ENCODE measurements at regions not wholly inside any gene's neighbourhood (a gene's known extent, or its start where the extent isn't known, plus 50 kb on each side); places are given as distances from the start of the nearest gene placed in this dataset.

DNA sequence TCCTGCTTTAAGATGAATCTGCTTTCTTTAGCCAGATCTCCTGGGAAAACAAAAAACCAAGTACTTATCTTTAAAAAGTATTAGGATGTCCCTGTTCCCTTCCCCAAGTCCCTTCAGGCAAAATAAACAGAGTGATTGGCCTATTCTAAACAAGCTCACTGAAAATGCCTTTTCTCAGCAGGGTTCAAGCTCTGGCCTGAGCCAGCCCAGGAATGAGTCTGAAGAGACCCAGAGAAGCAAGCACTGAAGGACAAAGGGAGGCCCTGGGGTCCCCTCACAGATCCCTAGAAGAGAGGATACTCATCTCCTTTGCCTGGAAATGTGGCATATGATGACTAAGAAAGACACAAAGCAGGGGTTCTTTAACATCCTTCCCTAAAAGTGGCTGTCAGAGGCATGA lies 66.8 kb upstream of the MAP1B start:
- intact Hi-C loops (cut with DNase I; ENCODE audit: low total_unique reads) = no loop called here
- DNase-seq = no peak
- no peaks in the 10 kb centered on the region for H3K27me3 ChIP-seq
- H3K36me3 ChIP-seq (ENCODE audit: low read depth, missing control alignments) = no peaks in the 10 kb centered on the region
- no peaks in the 10 kb centered on the region for H3K4me1 ChIP-seq
- no peak for TF ChIP-seq POLR2A (IDR thresholded peaks at IDR 0.05)
- H3K4me3 ChIP-seq = no peak overlapping the region
- no peak overlapping the region for H3K27ac ChIP-seq
- no peaks in the 10 kb centered on the region for H3K9me3 ChIP-seq

DNA sequence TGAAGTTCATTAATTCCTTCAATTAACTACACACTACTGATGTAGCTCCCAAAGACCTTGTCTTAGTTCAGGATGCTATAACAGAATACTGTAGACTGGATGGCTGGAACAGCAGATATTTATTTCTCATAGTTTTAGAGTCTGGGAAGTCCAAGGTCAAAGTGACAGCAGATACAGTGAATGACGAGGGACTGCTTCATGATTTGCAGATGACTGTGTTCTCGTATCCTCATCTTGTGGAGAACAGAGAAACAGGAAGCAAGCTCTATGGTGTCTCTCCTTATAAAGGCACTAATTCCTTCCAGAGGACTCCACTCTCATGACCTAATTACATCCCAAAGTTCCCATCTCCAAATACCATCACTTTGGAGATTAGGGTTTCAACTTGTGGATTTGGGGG lies 65.6 kb upstream of the MAP1B start:
- Histone ChIP-seq H3K27ac (no peak overlapping the region), H3K9me3 (no peaks in the 10 kb centered on the region), H3K4me1 (no peaks in the 10 kb centered on the region), H3K27me3 (no peaks in the 10 kb centered on the region), H3K36me3 (ENCODE audit: low read depth, missing control alignments) (no peaks in the 10 kb centered on the region), H3K4me3 (no peak overlapping the region)
- no peak for DNase-seq
- intact Hi-C loops (cut with DNase I; ENCODE audit: low total_unique reads) = no loop called here
- WGBS, 2 donors = 71% methylated on average over 2 of the region's 2 CpGs
- TF ChIP-seq POLR2A (IDR thresholded peaks at IDR 0.05) = no peak
- TF ChIP-seq, protein P1, sequence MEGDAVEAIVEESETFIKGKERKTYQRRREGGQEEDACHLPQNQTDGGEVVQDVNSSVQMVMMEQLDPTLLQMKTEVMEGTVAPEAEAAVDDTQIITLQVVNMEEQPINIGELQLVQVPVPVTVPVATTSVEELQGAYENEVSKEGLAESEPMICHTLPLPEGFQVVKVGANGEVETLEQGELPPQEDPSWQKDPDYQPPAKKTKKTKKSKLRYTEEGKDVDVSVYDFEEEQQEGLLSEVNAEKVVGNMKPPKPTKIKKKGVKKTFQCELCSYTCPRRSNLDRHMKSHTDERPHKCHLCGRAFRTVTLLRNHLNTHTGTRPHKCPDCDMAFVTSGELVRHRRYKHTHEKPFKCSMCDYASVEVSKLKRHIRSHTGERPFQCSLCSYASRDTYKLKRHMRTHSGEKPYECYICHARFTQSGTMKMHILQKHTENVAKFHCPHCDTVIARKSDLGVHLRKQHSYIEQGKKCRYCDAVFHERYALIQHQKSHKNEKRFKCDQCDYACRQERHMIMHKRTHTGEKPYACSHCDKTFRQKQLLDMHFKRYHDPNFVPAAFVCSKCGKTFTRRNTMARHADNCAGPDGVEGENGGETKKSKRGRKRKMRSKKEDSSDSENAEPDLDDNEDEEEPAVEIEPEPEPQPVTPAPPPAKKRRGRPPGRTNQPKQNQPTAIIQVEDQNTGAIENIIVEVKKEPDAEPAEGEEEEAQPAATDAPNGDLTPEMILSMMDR (IDR thresholded peaks at IDR 0.05) = no peak

DNA sequence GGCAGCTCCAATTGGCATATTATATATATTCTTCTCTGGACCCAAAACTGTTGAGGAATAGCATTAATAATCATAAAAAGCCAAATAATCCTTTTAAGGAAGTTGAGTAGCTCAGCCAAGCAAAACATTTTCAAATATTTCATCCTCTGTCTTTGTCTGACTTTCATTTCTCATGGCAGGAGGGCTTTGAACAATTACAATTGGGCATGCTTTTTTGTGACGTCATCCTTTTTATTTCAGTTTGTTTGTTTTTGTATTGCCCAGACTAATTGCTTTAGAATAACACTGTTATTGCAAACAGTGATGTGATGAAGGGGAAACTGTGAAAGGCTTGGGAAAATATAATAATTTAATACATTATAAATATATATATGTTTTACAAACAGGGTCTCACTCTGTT lies 65.2 kb upstream of the MAP1B start:
- no peaks in the 10 kb centered on the region for H3K27me3 ChIP-seq
- no peak for TF ChIP-seq POLR2A (IDR thresholded peaks at IDR 0.05)
- TF ChIP-seq, protein P1 (IDR thresholded peaks at IDR 0.05) = no peak
- H3K4me3 ChIP-seq = no peak overlapping the region
- WGBS, 2 donors = 80 to 89% methylated on average over 1 of the region's 1 CpG
- DNase-seq = no peak
- intact Hi-C loops (cut with DNase I; ENCODE audit: low total_unique reads) = no loop called here
- no peaks in the 10 kb centered on the region for H3K36me3 ChIP-seq (ENCODE audit: low read depth, missing control alignments)
- H3K9me3 ChIP-seq = no peaks in the 10 kb centered on the region
- no peaks in the 10 kb centered on the region for H3K4me1 ChIP-seq
- H3K27ac ChIP-seq = no peak overlapping the region

DNA sequence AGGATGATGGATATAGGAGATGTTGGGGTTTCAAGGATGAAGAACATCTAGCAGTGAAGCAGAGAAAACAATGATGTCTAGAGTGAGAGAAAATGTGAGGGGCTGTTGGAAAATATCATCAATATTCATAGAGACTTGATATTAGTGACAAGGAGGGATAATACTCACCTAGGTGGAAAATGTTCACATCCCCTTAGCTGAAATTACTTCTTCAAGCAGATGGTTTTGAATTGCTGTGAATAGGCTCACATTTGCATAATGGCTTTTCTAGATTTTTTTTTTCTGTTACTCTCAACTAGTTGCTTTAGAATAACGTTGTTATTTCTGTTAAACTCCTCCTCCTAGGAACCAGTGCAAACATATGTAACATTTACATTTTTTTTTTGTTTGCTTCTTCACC lies 61.6 kb upstream of the MAP1B start:
- H3K9me3 ChIP-seq = no peaks in the 10 kb centered on the region
- H3K4me1 ChIP-seq = no peaks in the 10 kb centered on the region
- no peak for DNase-seq
- H3K36me3 ChIP-seq (ENCODE audit: low read depth, missing control alignments) = no peaks in the 10 kb centered on the region
- H3K27me3 ChIP-seq = no peaks in the 10 kb centered on the region
- TF ChIP-seq, protein P1 (IDR thresholded peaks at IDR 0.05) = no peak
- TF ChIP-seq POLR2A (IDR thresholded peaks at IDR 0.05) = no peak
- WGBS, 2 donors = 45 to 53% methylated on average over 1 of the region's 1 CpG
- intact Hi-C loops (cut with DNase I; ENCODE audit: low total_unique reads) = no loop called here
- no peak overlapping the region for H3K27ac ChIP-seq
- H3K4me3 ChIP-seq = no peak overlapping the region

DNA sequence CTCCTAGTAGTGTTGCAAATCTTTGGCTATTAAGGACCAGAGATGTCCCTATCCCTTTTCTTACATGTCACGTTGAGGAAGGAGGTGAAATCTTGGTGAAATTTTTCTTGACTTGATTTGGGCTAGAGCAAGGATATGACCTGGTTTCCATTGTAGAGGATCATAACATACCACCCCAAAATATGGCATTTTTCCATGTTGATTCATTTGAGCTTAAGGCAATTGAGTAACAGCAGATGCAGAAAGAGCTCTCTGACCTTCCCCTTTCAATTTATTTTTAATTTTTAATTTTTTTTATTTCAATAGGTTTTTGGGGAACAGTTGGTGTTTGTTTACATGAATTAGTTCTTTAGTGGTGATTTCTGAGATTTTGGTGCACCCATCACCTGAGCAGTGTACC lies 61.2 kb upstream of the MAP1B start:
- 76 to 85% methylated on average over 1 of the region's 1 CpG for WGBS, 2 donors
- intact Hi-C loops (cut with DNase I; ENCODE audit: low total_unique reads) = no loop called here
- TF ChIP-seq, protein P1 (IDR thresholded peaks at IDR 0.05) = no peak
- TF ChIP-seq POLR2A (IDR thresholded peaks at IDR 0.05) = no peak

More for the DNA sequence above, 61.2 kb upstream of the MAP1B start:
- H3K4me1 ChIP-seq = no peaks in the 10 kb centered on the region
- H3K9me3 ChIP-seq = no peaks in the 10 kb centered on the region
- no peaks in the 10 kb centered on the region for H3K27me3 ChIP-seq
- no peak overlapping the region for H3K27ac ChIP-seq
- no peaks in the 10 kb centered on the region for H3K36me3 ChIP-seq (ENCODE audit: low read depth, missing control alignments)
- DNase-seq = no peak
- H3K4me3 ChIP-seq = no peak overlapping the region

All from testis (tissue), 2 donors.